ENCODE measurements at regions not wholly inside any gene's neighbourhood (a gene's known extent, or its start where the extent isn't known, plus 50 kb on each side); places are given as distances from the start of the nearest gene placed in this dataset.

DNA sequence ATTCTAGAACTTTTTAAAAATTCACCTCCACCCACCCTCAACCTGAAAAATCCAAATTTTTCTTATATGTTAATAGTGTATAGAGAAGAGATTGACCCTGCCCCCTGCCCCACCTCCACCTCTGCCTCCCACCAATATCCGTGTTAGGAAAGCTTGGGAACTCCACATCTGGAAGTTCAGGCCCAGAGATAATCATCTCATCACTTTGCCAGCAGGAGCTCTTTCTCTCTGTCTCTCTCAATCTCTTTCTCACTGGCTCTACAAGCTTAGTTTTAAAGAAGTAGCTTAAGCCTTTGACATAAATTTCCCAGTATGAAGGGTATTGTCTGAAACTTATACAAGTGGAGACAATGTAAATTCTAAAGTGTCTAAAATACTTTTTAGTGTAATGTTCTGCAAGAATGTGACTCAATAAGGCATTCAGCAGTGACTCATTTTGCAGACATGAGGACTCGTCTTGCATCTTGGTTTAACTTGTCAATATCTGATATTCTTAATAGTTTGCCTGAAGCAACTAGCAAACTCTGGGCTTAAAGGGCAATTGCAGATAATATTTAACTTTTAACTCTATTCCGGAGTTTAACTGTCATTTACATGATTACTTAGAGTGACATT lies 299.8 kb upstream of the EPHA3 start:
- Histone ChIP-seq H3K9me2 (ENCODE audit: insufficient read depth) (0 out of 2 replicates have a peak, but pooled peaks cover 3% of the 10 kb centered on the region), H3K79me2 (replicated peaks; ENCODE audit: insufficient read depth) (no peaks in the 10 kb centered on the region), H3K4me3 (no peak overlapping the region), H3F3A (replicated peaks; ENCODE audit: low read depth) (no peaks in the 10 kb centered on the region), H4K20me1 (replicated peaks; ENCODE audit: insufficient read depth) (no peaks in the 10 kb centered on the region), H3K4me2 (no peak overlapping the region), H3K4me1 (ENCODE audit: insufficient read depth) (no peaks in the 10 kb centered on the region), H2AFZ (no peak overlapping the region), H3K36me3 (ENCODE audit: insufficient read depth) (no peaks in the 10 kb centered on the region), H3K27me3 (ENCODE audit: insufficient read depth) (no peaks in the 10 kb centered on the region), H3K27ac (ENCODE audit: low read depth) (no peak overlapping the region)
- Mint-ChIP-seq H3K9me3 (no peaks in the 10 kb centered on the region), H3K36me3 (ENCODE audit: low read depth) (no peaks in the 10 kb centered on the region; the same call in 2 of the 3 replicates), H3K27ac (no peak overlapping the region), H3K27me3 (ENCODE audit: insufficient read depth, low read depth, poor library complexity) (no peaks in the 10 kb centered on the region), H3K4me1 (peaks cover 2% of the 10 kb centered on the region; the same call in 2 of the 3 replicates), H3K4me3 (no peak overlapping the region)
- TF ChIP-seq EZH2phosphoT487 (IDR thresholded peaks at IDR 0.05; ENCODE audit: unreplicated experiment) (no peak), STAT1 (IDR thresholded peaks at IDR 0.05; ENCODE audit: unreplicated experiment) (no peak), EZH2 (IDR thresholded peaks at IDR 0.05; ENCODE audit: low read depth, unreplicated experiment) (no peak), CREB1 (CRISPR knock-in tag; IDR thresholded peaks at IDR 0.05; ENCODE audit: low read depth) (no peak), ZNF331 (CRISPR knock-in tag; IDR thresholded peaks at IDR 0.05; ENCODE audit: low read depth) (no peak), NANOG (IDR thresholded peaks at IDR 0.05; ENCODE audit: borderline replicate concordance) (no peak), ZNF114 (CRISPR knock-in tag; IDR thresholded peaks at IDR 0.05) (no peak), POLR2AphosphoS5 (IDR thresholded peaks at IDR 0.05; ENCODE audit: low read depth) (no peak), JUNB (IDR thresholded peaks at IDR 0.05; ENCODE audit: unreplicated experiment) (no peak)
- TF ChIP-seq, protein P1, sequence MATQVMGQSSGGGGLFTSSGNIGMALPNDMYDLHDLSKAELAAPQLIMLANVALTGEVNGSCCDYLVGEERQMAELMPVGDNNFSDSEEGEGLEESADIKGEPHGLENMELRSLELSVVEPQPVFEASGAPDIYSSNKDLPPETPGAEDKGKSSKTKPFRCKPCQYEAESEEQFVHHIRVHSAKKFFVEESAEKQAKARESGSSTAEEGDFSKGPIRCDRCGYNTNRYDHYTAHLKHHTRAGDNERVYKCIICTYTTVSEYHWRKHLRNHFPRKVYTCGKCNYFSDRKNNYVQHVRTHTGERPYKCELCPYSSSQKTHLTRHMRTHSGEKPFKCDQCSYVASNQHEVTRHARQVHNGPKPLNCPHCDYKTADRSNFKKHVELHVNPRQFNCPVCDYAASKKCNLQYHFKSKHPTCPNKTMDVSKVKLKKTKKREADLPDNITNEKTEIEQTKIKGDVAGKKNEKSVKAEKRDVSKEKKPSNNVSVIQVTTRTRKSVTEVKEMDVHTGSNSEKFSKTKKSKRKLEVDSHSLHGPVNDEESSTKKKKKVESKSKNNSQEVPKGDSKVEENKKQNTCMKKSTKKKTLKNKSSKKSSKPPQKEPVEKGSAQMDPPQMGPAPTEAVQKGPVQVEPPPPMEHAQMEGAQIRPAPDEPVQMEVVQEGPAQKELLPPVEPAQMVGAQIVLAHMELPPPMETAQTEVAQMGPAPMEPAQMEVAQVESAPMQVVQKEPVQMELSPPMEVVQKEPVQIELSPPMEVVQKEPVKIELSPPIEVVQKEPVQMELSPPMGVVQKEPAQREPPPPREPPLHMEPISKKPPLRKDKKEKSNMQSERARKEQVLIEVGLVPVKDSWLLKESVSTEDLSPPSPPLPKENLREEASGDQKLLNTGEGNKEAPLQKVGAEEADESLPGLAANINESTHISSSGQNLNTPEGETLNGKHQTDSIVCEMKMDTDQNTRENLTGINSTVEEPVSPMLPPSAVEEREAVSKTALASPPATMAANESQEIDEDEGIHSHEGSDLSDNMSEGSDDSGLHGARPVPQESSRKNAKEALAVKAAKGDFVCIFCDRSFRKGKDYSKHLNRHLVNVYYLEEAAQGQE (IDR thresholded peaks at IDR 0.05; ENCODE audit: unreplicated experiment): no peak
- TF ChIP-seq, protein P2, sequence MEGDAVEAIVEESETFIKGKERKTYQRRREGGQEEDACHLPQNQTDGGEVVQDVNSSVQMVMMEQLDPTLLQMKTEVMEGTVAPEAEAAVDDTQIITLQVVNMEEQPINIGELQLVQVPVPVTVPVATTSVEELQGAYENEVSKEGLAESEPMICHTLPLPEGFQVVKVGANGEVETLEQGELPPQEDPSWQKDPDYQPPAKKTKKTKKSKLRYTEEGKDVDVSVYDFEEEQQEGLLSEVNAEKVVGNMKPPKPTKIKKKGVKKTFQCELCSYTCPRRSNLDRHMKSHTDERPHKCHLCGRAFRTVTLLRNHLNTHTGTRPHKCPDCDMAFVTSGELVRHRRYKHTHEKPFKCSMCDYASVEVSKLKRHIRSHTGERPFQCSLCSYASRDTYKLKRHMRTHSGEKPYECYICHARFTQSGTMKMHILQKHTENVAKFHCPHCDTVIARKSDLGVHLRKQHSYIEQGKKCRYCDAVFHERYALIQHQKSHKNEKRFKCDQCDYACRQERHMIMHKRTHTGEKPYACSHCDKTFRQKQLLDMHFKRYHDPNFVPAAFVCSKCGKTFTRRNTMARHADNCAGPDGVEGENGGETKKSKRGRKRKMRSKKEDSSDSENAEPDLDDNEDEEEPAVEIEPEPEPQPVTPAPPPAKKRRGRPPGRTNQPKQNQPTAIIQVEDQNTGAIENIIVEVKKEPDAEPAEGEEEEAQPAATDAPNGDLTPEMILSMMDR (conservative IDR thresholded peaks at IDR 0.05; ENCODE audit: low read depth in 2 of 2): no peak
- TF ChIP-seq, protein P3, sequence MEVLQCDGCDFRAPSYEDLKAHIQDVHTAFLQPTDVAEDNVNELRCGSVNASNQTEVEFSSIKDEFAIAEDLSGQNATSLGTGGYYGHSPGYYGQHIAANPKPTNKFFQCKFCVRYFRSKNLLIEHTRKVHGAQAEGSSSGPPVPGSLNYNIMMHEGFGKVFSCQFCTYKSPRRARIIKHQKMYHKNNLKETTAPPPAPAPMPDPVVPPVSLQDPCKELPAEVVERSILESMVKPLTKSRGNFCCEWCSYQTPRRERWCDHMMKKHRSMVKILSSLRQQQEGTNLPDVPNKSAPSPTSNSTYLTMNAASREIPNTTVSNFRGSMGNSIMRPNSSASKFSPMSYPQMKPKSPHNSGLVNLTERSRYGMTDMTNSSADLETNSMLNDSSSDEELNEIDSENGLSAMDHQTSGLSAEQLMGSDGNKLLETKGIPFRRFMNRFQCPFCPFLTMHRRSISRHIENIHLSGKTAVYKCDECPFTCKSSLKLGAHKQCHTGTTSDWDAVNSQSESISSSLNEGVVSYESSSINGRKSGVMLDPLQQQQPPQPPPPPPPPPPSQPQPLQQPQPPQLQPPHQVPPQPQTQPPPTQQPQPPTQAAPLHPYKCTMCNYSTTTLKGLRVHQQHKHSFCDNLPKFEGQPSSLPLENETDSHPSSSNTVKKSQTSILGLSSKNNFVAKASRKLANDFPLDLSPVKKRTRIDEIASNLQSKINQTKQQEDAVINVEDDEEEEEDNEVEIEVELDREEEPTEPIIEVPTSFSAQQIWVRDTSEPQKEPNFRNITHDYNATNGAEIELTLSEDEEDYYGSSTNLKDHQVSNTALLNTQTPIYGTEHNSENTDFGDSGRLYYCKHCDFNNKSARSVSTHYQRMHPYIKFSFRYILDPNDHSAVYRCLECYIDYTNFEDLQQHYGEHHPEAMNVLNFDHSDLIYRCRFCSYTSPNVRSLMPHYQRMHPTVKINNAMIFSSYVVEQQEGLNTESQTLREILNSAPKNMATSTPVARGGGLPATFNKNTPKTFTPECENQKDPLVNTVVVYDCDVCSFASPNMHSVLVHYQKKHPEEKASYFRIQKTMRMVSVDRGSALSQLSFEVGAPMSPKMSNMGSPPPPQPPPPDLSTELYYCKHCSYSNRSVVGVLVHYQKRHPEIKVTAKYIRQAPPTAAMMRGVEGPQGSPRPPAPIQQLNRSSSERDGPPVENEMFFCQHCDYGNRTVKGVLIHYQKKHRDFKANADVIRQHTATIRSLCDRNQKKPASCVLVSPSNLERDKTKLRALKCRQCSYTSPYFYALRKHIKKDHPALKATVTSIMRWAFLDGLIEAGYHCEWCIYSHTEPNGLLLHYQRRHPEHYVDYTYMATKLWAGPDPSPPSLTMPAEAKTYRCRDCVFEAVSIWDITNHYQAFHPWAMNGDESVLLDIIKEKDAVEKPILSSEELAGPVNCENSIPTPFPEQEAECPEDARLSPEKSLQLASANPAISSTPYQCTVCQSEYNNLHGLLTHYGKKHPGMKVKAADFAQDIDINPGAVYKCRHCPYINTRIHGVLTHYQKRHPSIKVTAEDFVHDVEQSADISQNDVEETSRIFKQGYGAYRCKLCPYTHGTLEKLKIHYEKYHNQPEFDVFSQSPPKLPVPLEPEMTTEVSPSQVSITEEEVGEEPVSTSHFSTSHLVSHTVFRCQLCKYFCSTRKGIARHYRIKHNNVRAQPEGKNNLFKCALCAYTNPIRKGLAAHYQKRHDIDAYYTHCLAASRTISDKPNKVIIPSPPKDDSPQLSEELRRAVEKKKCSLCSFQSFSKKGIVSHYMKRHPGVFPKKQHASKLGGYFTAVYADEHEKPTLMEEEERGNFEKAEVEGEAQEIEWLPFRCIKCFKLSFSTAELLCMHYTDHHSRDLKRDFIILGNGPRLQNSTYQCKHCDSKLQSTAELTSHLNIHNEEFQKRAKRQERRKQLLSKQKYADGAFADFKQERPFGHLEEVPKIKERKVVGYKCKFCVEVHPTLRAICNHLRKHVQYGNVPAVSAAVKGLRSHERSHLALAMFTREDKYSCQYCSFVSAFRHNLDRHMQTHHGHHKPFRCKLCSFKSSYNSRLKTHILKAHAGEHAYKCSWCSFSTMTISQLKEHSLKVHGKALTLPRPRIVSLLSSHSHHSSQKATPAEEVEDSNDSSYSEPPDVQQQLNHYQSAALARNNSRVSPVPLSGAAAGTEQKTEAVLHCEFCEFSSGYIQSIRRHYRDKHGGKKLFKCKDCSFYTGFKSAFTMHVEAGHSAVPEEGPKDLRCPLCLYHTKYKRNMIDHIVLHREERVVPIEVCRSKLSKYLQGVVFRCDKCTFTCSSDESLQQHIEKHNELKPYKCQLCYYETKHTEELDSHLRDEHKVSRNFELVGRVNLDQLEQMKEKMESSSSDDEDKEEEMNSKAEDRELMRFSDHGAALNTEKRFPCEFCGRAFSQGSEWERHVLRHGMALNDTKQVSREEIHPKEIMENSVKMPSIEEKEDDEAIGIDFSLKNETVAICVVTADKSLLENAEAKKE (CRISPR knock-in tag; IDR thresholded peaks at IDR 0.05): no peak
- DNase-seq (ENCODE audit: low spot score) (no peak), ATAC-seq (no peak)

All from GM23338 (cell line).